WERI-Rb-1 (cell line): ENCODE measurements at regions not wholly inside any gene's neighbourhood (a gene's known extent, or its start where the extent isn't known, plus 50 kb on each side); places are given as distances from the start of the nearest gene placed in this dataset.

Experiments used
- DNase-seq: peaks from one replicate; pipeline ENCODE4 v3.0.0-alpha.2; 2020
- H3K27ac ChIP-seq: fragments of 250-450 bp; sonication (Bioruptor Pico); 2 replicates; pipeline ENCODE4 v1.5.1; 2020; ENCODE audit warnings: mild to moderate bottlenecking, moderate library complexity
- H3K27me3 ChIP-seq: fragments of 250-450 bp; sonication (Bioruptor Pico); 2 replicates; pipeline ENCODE4 v1.5.1; 2021; ENCODE audit warnings: mild to moderate bottlenecking, low read depth, moderate library complexity; ENCODE audit not compliant: insufficient read depth, severe bottlenecking
- H3K36me3 ChIP-seq: fragments of 250-450 bp; sonication (Bioruptor Pico); 2 replicates; pipeline ENCODE4 v1.5.1; 2020; ENCODE audit warnings: mild to moderate bottlenecking, moderate library complexity
- H3K4me3 ChIP-seq: 2 replicates; pipeline ENCODE4 v1.5.1; 2011; ENCODE audit warnings: low read depth, mild to moderate bottlenecking, control low read depth, low read length
- H3K9me3 ChIP-seq: fragments of 250-450 bp; sonication (Bioruptor Pico); 2 replicates; pipeline ENCODE4 v1.5.1; 2021; ENCODE audit warnings: mild to moderate bottlenecking, moderate library complexity; ENCODE audit not compliant: severe bottlenecking
- TF ChIP-seq, protein P1 (sequence below): IDR thresholded peaks from 2 replicates; pipeline ENCODE4 v1.5.1; 2011; ENCODE audit warnings: low read depth, mild to moderate bottlenecking, control low read depth, inconsistent platforms, low read length

DNA sequence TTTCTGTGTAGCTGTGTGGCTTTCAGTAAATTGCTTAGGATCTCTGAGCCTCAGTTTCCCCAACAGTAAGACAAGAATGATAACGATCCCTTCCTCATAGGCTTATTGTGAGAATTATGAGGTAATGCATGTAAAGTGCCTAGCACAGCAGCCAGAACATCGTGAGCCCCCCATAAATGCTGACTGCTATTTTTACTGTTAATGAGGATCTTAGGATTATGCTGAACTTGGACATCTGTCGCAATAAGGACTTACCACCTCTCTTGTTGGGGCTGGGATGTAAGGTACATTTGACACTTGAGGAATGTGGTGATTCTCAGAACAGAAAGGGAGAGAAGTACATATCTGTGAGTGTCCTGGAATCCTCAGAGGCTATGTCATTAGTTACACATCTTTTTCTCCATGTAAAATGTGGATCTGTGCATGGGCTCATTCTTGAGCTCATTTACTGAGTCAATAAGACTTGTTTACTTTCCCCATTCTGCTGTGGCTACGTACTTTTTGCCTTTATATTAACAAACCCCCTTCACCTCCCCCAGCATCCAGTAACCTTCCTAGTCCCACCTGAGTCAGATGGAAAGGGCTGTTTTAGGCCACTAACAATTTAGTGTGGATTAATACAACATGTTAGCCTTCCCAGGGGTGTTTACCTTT lies 64.4 kb upstream of the PLEKHG1 start:
- TF ChIP-seq, protein P1, sequence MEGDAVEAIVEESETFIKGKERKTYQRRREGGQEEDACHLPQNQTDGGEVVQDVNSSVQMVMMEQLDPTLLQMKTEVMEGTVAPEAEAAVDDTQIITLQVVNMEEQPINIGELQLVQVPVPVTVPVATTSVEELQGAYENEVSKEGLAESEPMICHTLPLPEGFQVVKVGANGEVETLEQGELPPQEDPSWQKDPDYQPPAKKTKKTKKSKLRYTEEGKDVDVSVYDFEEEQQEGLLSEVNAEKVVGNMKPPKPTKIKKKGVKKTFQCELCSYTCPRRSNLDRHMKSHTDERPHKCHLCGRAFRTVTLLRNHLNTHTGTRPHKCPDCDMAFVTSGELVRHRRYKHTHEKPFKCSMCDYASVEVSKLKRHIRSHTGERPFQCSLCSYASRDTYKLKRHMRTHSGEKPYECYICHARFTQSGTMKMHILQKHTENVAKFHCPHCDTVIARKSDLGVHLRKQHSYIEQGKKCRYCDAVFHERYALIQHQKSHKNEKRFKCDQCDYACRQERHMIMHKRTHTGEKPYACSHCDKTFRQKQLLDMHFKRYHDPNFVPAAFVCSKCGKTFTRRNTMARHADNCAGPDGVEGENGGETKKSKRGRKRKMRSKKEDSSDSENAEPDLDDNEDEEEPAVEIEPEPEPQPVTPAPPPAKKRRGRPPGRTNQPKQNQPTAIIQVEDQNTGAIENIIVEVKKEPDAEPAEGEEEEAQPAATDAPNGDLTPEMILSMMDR = no peak
- DNase-seq = no peak
- Histone ChIP-seq H3K27me3 (no peaks in the 10 kb centered on the region), H3K4me3 (no peak overlapping the region), H3K9me3 (no peaks in the 10 kb centered on the region), H3K36me3 (no peaks in the 10 kb centered on the region), H3K27ac (no peak overlapping the region)

DNA sequence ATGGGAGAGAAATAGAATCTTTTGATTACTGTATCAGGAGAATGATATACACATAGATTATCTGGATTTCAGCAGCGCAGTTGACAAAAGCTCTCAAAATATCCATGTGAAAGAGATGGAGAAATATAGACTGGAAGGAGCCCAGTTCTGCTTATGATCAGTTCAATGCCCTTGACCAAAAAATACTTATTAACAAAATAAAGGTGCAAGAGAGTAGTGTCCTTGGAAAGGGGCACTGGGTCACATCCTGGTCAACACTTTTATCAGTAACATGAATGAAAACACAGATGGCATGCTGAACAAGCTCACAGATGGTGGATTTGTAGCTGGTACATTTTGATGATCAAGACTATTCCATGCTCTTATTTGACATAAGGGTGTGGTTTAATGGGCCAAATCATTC lies 63.9 kb upstream of the PLEKHG1 start:
- no peak for DNase-seq
- H3K4me3 ChIP-seq = no peak overlapping the region
- H3K27me3 ChIP-seq = no peaks in the 10 kb centered on the region
- TF ChIP-seq, protein P1 = no peak
- H3K27ac ChIP-seq = no peak overlapping the region
- no peaks in the 10 kb centered on the region for H3K9me3 ChIP-seq
- H3K36me3 ChIP-seq = no peaks in the 10 kb centered on the region

DNA sequence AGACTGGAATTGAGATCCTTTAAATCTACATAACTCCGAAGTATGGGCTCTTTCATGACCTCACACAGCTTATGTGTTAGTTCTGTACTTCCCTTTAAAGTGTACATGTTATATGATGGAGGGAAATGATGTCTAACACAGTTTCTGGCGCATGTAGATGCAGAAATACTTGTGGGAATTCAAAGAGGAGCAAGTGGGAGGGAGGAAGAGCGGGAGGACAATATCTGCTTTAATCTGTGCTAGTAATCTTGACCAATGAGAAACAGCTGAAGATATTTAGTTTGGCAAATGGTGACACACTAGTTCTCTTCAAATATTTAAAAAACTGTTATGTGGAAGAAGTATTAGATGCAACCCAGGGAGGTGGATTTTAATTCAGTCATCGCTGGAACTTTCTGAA lies 62.9 kb upstream of the PLEKHG1 start:
- no peak for DNase-seq
- Histone ChIP-seq H3K27me3 (no peaks in the 10 kb centered on the region), H3K9me3 (no peaks in the 10 kb centered on the region)

DNA sequence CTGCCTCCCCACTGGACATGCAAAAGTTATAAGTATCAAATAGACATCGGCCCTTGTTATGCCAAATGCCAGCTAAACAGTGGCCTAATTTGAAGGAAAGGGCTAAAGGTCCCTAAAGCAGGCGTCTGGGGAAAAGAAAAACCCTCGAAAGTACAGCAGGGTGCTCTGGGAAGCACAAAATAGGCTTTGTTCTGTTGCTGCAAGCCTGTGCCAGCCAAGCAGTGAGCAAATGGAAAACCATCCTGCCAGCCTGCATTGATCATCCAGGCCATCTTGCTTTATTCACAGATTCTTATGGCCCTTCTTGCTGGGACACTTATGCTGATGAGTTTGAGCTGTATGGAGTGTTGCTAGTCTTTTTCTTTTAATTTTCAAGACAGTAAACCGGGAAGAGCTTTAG lies 62.2 kb upstream of the PLEKHG1 start:
- no peak for DNase-seq
- Histone ChIP-seq H3K27me3 (no peaks in the 10 kb centered on the region), H3K36me3 (no peaks in the 10 kb centered on the region), H3K27ac (no peak overlapping the region), H3K9me3 (no peaks in the 10 kb centered on the region), H3K4me3 (no peak overlapping the region)
- TF ChIP-seq, protein P1 = no peak

More for the DNA sequence above, 62.9 kb upstream of the PLEKHG1 start:
- H3K4me3 ChIP-seq = no peak overlapping the region
- TF ChIP-seq, protein P1 = no peak
- H3K27ac ChIP-seq = no peak overlapping the region
- H3K36me3 ChIP-seq = no peaks in the 10 kb centered on the region

DNA sequence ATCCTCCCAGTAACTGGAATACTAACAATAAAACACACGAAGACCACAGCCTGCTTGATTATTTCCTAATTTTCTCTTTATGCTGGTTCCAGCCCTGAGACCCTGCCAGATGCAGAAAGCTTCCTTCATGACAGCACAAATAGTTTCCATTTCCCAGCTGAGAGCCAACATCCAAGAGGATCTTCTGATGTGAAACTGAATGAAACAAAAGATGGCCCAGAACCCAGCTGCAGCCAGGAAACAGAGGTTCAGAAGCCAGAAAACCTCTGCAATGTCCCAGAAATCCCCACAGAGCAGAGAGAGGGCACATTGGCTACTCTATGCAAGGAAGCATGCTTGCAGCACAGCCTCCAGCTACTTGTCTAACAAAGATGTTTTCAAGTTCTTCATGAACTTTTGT lies 61.8 kb upstream of the PLEKHG1 start:
- DNase-seq = no peak
- TF ChIP-seq, protein P1 = no peak
- Histone ChIP-seq H3K27ac (no peak overlapping the region), H3K36me3 (no peaks in the 10 kb centered on the region), H3K9me3 (no peaks in the 10 kb centered on the region), H3K27me3 (no peaks in the 10 kb centered on the region), H3K4me3 (no peak overlapping the region)

DNA sequence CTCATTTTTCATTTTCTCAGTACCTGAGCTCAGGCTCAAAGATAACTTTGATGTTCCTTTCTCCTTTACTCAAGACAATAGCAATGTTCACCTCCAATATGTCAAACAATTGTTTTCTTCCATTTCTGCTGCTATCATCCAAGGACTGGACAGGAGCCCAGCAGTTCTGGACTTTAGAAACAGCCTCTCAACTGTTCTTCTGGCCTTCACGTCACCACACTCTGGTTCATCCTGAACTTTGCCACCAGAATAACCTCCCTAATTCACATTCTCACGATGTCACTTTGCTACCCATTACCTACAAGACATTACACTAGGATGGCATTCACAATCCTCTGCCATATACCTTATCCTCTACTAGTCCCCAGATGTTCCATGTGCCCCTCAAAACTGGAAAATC lies 60.6 kb upstream of the PLEKHG1 start:
- Histone ChIP-seq H3K36me3 (no peaks in the 10 kb centered on the region), H3K4me3 (no peak overlapping the region), H3K27ac (no peak overlapping the region), H3K27me3 (no peaks in the 10 kb centered on the region), H3K9me3 (no peaks in the 10 kb centered on the region)
- DNase-seq = no peak
- TF ChIP-seq, protein P1 = no peak
